Thoracic aorta (tissue), 2 donors: ENCODE measurements at regions not wholly inside any gene's neighbourhood (a gene's known extent, or its start where the extent isn't known, plus 50 kb on each side); places are given as distances from the start of the nearest gene placed in this dataset.

Experiments
- ATAC-seq: fragments of 150-250 bp; one replicate; pipeline ENCODE4 v1.8.0; 2017; ENCODE audit warnings: low read depth; ENCODE audit not compliant: insufficient number of reproducible peaks, low FRiP score
- DNase-seq: peaks from one replicate; pipeline ENCODE4 v3.0.0-alpha.2; 2020; ENCODE audit warnings: low spot score
- H3K27ac ChIP-seq, 2 donors: fragments of 200-600 bp; sonication (generic); 1 replicate in 1 of 2; 2 replicates in 1 of 2; pipeline ENCODE4 v1.5.1; 2016; ENCODE audit warnings: mild to moderate bottlenecking in 2 of 2, moderate library complexity in 2 of 2
- H3K27me3 ChIP-seq: fragments of 200-600 bp; sonication (generic); replicated peaks from 2 replicates; pipeline ENCODE4 v1.6.0; 2016; ENCODE audit warnings: mild to moderate bottlenecking; ENCODE audit not compliant: insufficient read depth
- H3K36me3 ChIP-seq: fragments of 200-600 bp; sonication (generic); one replicate; pipeline ENCODE4 v1.5.1; 2016
- H3K4me1 ChIP-seq, 2 donors: fragments of 200-600 bp; sonication (generic); 1 replicate in 1 of 2; 2 replicates in 1 of 2; pipeline versions ENCODE4 v1.5.1 to v1.6.0; 2016; ENCODE audit warnings: low read depth in 2 of 2, mild to moderate bottlenecking in 1 of 2; ENCODE audit not compliant: control insufficient read depth in 1 of 2
- H3K4me3 ChIP-seq: fragments of 200-600 bp; sonication (generic); 2 replicates; pipeline ENCODE4 v1.5.1; 2016; ENCODE audit warnings: mild to moderate bottlenecking
- H3K9me3 ChIP-seq: fragments of 200-600 bp; sonication (generic); 2 replicates; pipeline ENCODE4 v1.5.1; 2016
- TF ChIP-seq, protein P1 (sequence below): fragments of 200-600 bp; sonication (generic); IDR thresholded peaks from one replicate; pipeline ENCODE4 v1.5.1; 2019; ENCODE audit warnings: antibody characterized with exemption

DNA sequence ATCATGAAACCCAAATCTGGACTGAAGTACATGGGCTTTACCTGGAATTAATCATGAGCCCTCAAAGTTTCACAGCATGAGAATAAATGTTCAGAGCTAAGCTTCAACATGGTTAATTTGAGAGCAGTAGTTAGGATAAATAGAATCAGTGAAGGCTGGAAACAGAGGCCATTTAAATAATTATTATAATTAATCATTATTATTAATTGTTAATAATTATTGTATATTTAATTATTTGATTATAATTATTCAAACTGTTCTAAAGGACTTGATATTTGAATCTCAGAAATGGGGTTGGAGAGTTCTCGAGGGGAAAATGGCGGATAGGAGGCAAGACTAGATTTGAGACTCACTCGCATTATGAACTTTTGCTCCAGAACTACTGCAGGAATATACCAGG, 119.6 kb upstream of the ITGA1 start:
- no peaks in the 10 kb centered on the region for H3K27me3 ChIP-seq
- no peak overlapping the region for H3K27ac ChIP-seq
- TF ChIP-seq, protein P1, sequence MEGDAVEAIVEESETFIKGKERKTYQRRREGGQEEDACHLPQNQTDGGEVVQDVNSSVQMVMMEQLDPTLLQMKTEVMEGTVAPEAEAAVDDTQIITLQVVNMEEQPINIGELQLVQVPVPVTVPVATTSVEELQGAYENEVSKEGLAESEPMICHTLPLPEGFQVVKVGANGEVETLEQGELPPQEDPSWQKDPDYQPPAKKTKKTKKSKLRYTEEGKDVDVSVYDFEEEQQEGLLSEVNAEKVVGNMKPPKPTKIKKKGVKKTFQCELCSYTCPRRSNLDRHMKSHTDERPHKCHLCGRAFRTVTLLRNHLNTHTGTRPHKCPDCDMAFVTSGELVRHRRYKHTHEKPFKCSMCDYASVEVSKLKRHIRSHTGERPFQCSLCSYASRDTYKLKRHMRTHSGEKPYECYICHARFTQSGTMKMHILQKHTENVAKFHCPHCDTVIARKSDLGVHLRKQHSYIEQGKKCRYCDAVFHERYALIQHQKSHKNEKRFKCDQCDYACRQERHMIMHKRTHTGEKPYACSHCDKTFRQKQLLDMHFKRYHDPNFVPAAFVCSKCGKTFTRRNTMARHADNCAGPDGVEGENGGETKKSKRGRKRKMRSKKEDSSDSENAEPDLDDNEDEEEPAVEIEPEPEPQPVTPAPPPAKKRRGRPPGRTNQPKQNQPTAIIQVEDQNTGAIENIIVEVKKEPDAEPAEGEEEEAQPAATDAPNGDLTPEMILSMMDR = no peak
- H3K36me3 ChIP-seq = no peaks in the 10 kb centered on the region
- DNase-seq (no peak), ATAC-seq (no peak)
- H3K4me1 ChIP-seq = no peaks in the 10 kb centered on the region
- no peaks in the 10 kb centered on the region for H3K9me3 ChIP-seq
- no peak overlapping the region for H3K4me3 ChIP-seq

DNA sequence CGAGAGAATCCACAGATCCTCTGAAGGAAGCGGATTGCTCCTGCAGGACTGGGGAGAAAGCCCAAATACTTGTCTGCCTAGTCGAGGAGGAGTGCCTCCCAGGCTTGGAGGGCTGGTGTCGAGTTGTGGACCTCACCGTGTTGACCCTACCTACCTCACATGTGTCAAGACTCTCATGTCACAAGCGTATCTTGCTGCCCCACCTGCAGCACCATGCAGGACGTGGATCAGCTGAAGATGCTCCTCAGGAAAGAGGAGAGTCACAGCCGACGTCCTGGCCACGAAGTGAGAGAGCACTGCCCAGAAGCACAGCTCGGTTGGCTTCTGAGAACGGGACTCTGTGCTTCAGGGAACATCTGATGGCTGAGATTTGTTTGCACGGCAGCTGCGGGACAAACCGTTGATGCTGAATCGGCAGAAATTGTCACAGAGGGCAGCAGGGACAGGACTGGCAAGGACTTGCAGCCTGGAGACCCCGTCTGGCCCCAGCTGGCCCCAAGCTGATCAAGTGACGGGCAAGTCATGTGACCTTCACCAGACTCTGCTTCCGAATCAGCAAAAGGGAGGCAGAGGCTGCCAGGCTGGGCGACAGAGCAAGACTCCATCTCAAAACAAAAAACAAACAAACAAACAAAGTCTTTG, 119.1 kb upstream of the ITGA1 start:
- TF ChIP-seq, protein P1 = no peak
- H3K27ac ChIP-seq = no peak overlapping the region
- H3K36me3 ChIP-seq = no peaks in the 10 kb centered on the region
- no peak overlapping the region for H3K4me3 ChIP-seq
- no peaks in the 10 kb centered on the region for H3K4me1 ChIP-seq
- no peaks in the 10 kb centered on the region for H3K27me3 ChIP-seq
- no peaks in the 10 kb centered on the region for H3K9me3 ChIP-seq
- DNase-seq (no peak), ATAC-seq (no peak)

DNA sequence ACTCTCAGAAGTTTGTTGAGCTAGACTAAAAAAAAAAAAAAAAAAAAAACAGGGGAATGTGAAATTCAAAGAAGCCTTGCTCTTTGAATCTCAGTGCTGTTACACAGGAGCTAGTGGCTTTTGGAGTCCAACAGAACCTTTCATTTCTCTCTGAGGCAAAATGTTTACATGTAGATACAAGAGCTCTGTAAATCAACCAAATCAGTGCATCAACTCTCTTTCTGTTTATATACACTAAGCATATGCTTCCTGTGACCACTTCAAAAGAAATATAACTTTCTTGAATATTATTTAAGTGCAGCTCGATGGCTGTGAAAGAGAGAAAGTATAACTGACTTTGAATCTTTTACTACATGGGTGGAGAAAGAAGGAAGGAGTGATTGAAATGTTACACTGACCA, 115.3 kb upstream of the ITGA1 start:
- no peaks in the 10 kb centered on the region for H3K9me3 ChIP-seq
- no peak for DNase-seq
- no peaks in the 10 kb centered on the region for H3K36me3 ChIP-seq
- no peaks in the 10 kb centered on the region for H3K27me3 ChIP-seq
- no peak overlapping the region for H3K4me3 ChIP-seq
- no peak for ATAC-seq
- no peak overlapping the region for H3K27ac ChIP-seq
- H3K4me1 ChIP-seq = no peaks in the 10 kb centered on the region
- TF ChIP-seq, protein P1 = no peak

DNA sequence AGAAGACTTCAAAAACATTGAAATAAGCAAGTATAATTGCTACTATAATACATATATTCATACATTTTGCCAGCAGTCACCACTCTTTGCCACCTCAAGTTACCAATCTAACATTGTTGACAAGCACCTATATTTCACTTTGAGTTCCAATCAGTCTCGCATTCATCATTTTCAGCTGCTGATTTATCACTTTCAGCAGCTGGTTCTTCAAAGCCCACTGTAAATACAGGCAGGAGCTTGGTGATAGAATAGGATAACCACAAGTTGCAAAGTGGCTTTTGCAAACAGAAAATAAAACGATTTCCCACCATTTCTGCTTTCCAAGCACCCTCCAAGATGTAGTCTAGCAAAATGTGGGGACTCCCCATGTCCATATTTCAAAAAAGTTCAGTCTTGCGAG, 114.2 kb upstream of the ITGA1 start:
- no peak for ATAC-seq
- Histone ChIP-seq H3K4me1 (no peaks in the 10 kb centered on the region), H3K27ac (no peak overlapping the region)

DNA sequence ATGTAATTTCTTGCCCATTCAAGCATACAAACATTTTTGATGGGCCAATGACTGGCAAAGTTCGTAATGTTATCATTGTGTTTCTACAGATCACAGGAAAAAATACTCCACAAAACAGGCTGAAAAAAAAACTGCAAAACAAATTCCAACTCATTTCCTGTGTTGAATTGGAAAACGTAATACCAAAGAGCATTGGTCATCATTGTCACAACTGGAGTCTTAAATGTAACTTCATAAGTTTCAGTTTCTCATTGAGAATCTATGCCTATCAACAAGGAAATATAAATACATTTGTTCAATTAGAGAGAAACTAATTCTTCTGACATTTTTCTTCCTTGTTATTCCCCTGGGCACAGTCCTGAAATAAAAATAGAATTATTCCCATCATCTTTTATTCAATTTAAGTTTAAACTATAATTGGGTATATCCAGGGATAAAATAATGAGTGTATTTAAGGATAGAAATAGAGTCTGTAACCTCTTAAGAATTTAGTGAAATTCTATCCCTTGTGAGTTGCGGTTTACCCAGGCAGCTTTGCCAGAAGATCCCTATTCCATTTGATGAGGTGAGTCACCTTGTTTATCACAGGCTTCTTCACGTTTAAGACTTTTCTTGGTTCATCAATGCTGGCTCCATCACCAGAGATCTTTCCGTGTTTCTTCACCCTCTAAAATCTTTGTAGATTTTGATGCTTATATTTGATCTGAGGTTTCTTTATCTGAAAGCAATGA, 112.7 kb upstream of the ITGA1 start:
- no peaks in the 10 kb centered on the region for H3K27me3 ChIP-seq
- DNase-seq = no peak

More for the DNA sequence above, 114.2 kb upstream of the ITGA1 start:
- no peaks in the 10 kb centered on the region for H3K9me3 ChIP-seq
- no peak for DNase-seq
- TF ChIP-seq, protein P1 = no peak
- H3K27me3 ChIP-seq = no peaks in the 10 kb centered on the region
- no peak overlapping the region for H3K4me3 ChIP-seq
- H3K36me3 ChIP-seq = no peaks in the 10 kb centered on the region

More for the DNA sequence above, 112.7 kb upstream of the ITGA1 start:
- Histone ChIP-seq H3K36me3 (no peaks in the 10 kb centered on the region), H3K27ac (no peak overlapping the region), H3K9me3 (no peaks in the 10 kb centered on the region), H3K4me1 (no peaks in the 10 kb centered on the region), H3K4me3 (no peak overlapping the region)
- ATAC-seq = no peak
- TF ChIP-seq, protein P1 = no peak
